ENCODE measurements at regions not wholly inside any gene's neighbourhood (a gene's known extent, or its start where the extent isn't known, plus 50 kb on each side); places are given as distances from the start of the nearest gene placed in this dataset.

DNA sequence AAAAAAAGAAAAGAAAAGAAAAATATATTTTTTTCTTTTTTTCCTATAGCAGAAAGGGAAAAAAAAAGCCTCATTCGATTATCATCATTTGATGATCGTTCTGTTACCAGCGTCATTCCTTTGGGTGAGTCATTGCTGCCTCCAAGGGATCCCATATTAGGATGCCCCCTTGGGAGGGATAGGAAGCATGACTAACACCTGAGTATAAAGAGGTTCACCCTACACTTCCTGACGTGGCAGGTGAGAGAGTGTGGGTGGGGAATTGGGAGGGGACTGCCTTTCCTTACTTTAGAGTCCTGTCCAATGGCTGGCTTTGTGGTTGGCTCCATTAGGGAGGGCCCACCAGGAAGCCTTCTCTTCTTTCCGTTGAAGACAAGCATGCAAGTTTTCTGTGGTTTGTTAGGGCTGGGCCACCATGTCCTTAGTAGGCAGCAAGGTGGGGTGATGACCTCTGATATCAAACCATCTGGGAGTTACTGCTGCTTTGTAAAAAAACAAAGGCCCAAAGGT is 56.1 kb upstream of the FUT8 start:
- TF ChIP-seq CTCF (IDR thresholded peaks at IDR 0.05) = no peak
- no peak overlapping the region for H3K27ac ChIP-seq
- no peak for DNase-seq (ENCODE audit: low spot score)

GRCh38 chr14:65357113-65357512 is 55.4 kb upstream of the FUT8 start:
- H3K4me3 ChIP-seq = no peak overlapping the region
- TF ChIP-seq CTCF (IDR thresholded peaks at IDR 0.05) = no peak
- no peak for DNase-seq (ENCODE audit: low spot score)
- no peak overlapping the region for H3K27ac ChIP-seq

More for the DNA sequence above, 56.1 kb upstream of the FUT8 start:
- no peak overlapping the region for H3K4me3 ChIP-seq

DNA sequence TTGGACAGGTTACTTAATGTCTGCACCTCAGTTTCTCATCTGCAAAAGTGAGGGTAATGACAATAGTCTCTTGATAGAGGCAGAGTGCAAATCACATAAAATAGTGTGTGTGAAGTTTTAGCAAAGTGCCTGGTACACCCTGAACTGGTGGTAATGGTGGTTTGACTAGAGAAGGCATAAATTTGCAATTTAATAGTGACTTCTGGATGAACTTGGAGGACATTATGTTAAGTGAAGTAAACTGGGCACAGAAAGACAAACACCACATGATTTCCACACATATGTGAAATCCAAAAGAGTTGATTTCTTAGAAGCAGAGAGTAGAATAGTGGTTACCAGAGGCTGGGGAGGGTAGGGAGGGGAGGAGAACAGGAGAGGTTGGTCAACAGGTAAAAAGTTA is 54.8 kb upstream of the FUT8 start:
- TF ChIP-seq CTCF (IDR thresholded peaks at IDR 0.05) = no peak
- no peak for DNase-seq (ENCODE audit: low spot score)
- no peak overlapping the region for H3K27ac ChIP-seq
- no peak overlapping the region for H3K4me3 ChIP-seq

GRCh38 chr14:65359503-65359902 is 53.0 kb upstream of the FUT8 start:
- H3K4me3 ChIP-seq = no peak overlapping the region
- no peak for TF ChIP-seq CTCF (IDR thresholded peaks at IDR 0.05)
- H3K27ac ChIP-seq = no peak overlapping the region
- DNase-seq (ENCODE audit: low spot score) = no peak

GRCh38 chr14:65360144-65360784 is 52.3 kb upstream of the FUT8 start:
- no peak for TF ChIP-seq CTCF (IDR thresholded peaks at IDR 0.05)
- H3K4me3 ChIP-seq = no peak overlapping the region
- no peak for DNase-seq (ENCODE audit: low spot score)
- H3K27ac ChIP-seq = no peak overlapping the region

DNA sequence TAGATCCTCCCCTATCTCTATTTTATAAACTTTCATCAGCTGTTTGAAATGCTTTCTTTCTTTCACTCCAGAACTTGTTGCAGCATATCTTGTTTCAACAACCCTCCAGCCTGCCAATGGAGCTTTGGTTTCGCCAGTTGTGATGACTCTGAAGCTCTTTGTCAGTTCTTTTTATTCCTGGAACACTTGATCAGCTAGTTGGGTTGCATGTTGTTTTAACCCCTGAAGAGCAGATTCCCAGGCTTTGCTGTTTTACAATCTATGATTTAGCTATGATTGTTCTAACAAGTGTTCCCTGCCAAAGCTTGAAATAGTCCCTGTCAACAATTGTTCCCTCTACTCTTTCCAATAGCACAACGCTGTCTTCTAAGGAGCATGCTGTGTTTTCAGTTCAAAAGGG is 50.6 kb upstream of the FUT8 start:
- H3K27ac ChIP-seq = no peak overlapping the region
- no peak for DNase-seq (ENCODE audit: low spot score)
- H3K4me3 ChIP-seq = no peak overlapping the region
- no peak for TF ChIP-seq CTCF (IDR thresholded peaks at IDR 0.05)

All from coronary artery (tissue), 2 donors.